ENCODE measurements at regions not wholly inside any gene's neighbourhood (a gene's known extent, or its start where the extent isn't known, plus 50 kb on each side); places are given as distances from the start of the nearest gene placed in this dataset.
A peak's percentile ranks its signal among the peaks of the same experiment; 100 is the strongest.

DNA sequence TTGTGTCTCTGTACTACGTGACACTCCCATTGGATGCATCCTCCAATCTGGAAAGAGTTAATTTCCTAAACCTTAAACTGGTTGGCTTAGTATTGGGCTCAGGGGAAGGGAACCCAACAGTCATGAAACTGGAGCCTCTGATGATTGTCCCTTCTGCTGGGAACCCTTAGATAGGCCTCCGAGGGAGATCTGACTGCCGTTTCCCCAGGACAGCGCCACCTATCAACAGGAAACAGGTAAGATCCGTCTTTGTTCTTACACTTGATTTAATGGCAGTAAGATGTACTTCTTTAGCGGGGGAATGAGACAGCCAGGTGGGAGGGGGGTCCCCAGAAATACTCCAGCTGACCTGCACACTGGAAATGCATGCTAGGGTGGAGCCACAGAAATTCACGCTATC, 1749.6 kb downstream of the SI start:
- DNase-seq = peak; percentile 51
- no peak overlapping the region for H3K4me3 ChIP-seq (ENCODE audit: low read length)
- H2BK5ac ChIP-seq (ENCODE audit: low read length) = no peak overlapping the region
- H3K9ac ChIP-seq (ENCODE audit: low read length) = no peak overlapping the region
- no peak overlapping the region for H3K56ac ChIP-seq (ENCODE audit: low read length)
- H3K27me3 ChIP-seq (ENCODE audit: insufficient read depth, low read length, poor library complexity) = no peaks in the 10 kb centered on the region
- H2BK15ac ChIP-seq (replicated peaks; ENCODE audit: low read depth) = no peak overlapping the region
- no peak overlapping the region for H3K18ac ChIP-seq (ENCODE audit: low read length)
- H3K79me2 ChIP-seq (ENCODE audit: control insufficient read depth, insufficient read depth, low read length) = no peaks in the 10 kb centered on the region
- no peak overlapping the region for H2BK120ac ChIP-seq (ENCODE audit: low read depth, low read length)
- no peaks in the 10 kb centered on the region for H3K36me3 ChIP-seq (ENCODE audit: control insufficient read depth, insufficient read depth, low read length)
- H3K79me1 ChIP-seq (ENCODE audit: low read length) = no peaks in the 10 kb centered on the region
- no peak overlapping the region for H4K8ac ChIP-seq (ENCODE audit: low read depth, low read length)
- WGBS (ENCODE audit: extremely low coverage, insufficient coverage, low lambda C conversion rate) = no CpG with 5 or more reads among the region's 7 CpGs
- H3K23ac ChIP-seq (ENCODE audit: low read length) = no peak overlapping the region
- H4K5ac ChIP-seq (ENCODE audit: low read length) = no peak overlapping the region
- no peaks in the 10 kb centered on the region for H3K4me1 ChIP-seq (ENCODE audit: control insufficient read depth, low read depth, low read length)
- H2AK5ac ChIP-seq (ENCODE audit: low read length) = no peak overlapping the region
- H3K4ac ChIP-seq (ENCODE audit: low read depth, low read length) = no peak overlapping the region
- H3K4me2 ChIP-seq (ENCODE audit: low read length) = no peak overlapping the region
- H3K27ac ChIP-seq (ENCODE audit: low read depth, low read length) = no peak overlapping the region

DNA sequence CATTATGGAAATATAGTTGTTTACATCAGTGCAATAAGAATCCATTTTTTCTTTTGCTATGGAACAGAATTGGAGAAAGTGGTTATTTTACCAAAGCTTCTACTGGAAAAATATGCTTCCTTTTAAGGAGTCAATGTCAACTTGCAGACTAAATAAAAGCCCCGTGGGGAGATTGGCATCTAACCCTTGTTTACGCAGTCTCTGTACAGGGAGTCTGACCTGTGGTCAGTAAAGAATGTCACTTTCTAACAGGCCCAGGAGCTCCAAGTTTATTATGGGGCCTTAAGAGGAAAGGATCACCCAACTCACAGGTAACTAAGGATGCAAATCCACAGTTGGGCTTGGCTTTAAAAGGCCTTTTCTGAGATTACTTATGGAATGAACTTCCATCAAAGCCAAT, 1751.2 kb downstream of the SI start:
- no peaks in the 10 kb centered on the region for H3K4me1 ChIP-seq (ENCODE audit: control insufficient read depth, low read depth, low read length)
- no peaks in the 10 kb centered on the region for H3K27me3 ChIP-seq (ENCODE audit: insufficient read depth, low read length, poor library complexity)
- no peak overlapping the region for H2BK15ac ChIP-seq (replicated peaks; ENCODE audit: low read depth)
- no peak overlapping the region for H3K4me3 ChIP-seq (ENCODE audit: low read length)
- H2BK5ac ChIP-seq (ENCODE audit: low read length) = no peak overlapping the region
- H3K9ac ChIP-seq (ENCODE audit: low read length) = no peak overlapping the region
- no peak overlapping the region for H3K18ac ChIP-seq (ENCODE audit: low read length)
- no peak overlapping the region for H3K23ac ChIP-seq (ENCODE audit: low read length)
- no peaks in the 10 kb centered on the region for H3K36me3 ChIP-seq (ENCODE audit: control insufficient read depth, insufficient read depth, low read length)
- H3K79me2 ChIP-seq (ENCODE audit: control insufficient read depth, insufficient read depth, low read length) = no peaks in the 10 kb centered on the region
- no peak overlapping the region for H2AK5ac ChIP-seq (ENCODE audit: low read length)
- no peak overlapping the region for H3K56ac ChIP-seq (ENCODE audit: low read length)
- no CpG with 5 or more reads among the region's 2 CpGs for WGBS (ENCODE audit: extremely low coverage, insufficient coverage, low lambda C conversion rate)
- no peak overlapping the region for H3K27ac ChIP-seq (ENCODE audit: low read depth, low read length)
- H4K8ac ChIP-seq (ENCODE audit: low read depth, low read length) = no peak overlapping the region
- H4K5ac ChIP-seq (ENCODE audit: low read length) = no peak overlapping the region
- no peak overlapping the region for H2BK120ac ChIP-seq (ENCODE audit: low read depth, low read length)
- H3K4ac ChIP-seq (ENCODE audit: low read depth, low read length) = no peak overlapping the region
- no peaks in the 10 kb centered on the region for H3K79me1 ChIP-seq (ENCODE audit: low read length)
- no peak for DNase-seq
- H3K4me2 ChIP-seq (ENCODE audit: low read length) = no peak overlapping the region

DNA sequence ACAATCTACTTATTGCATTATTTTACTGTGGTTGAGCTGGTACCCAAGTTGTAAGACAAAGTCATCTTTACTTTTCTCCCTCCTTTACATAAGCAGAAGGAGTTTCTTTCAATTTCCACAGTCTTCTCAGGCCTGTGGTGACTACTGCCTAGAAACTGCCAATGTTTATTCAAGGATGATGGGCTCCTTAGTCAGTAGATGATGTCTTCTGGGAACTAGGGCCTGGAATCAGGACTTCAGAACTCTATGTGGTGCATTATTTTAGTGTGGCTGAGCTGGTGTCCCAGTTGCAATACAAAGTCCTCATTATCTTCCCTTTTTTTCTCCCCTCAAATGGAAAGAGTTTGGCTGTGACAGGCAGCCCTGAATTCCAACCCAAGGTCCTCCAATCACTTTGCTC, 1762.5 kb downstream of the SI start:
- Histone ChIP-seq H3K18ac (ENCODE audit: low read length) (no peak overlapping the region), H2BK5ac (ENCODE audit: low read length) (no peak overlapping the region), H3K79me2 (ENCODE audit: control insufficient read depth, insufficient read depth, low read length) (no peaks in the 10 kb centered on the region), H3K27ac (ENCODE audit: low read depth, low read length) (no peak overlapping the region), H3K79me1 (ENCODE audit: low read length) (no peaks in the 10 kb centered on the region), H4K5ac (ENCODE audit: low read length) (no peak overlapping the region), H3K56ac (ENCODE audit: low read length) (no peak overlapping the region), H3K4ac (ENCODE audit: low read depth, low read length) (no peak overlapping the region), H3K27me3 (ENCODE audit: insufficient read depth, low read length, poor library complexity) (no peaks in the 10 kb centered on the region), H3K4me3 (ENCODE audit: low read length) (no peak overlapping the region), H3K36me3 (ENCODE audit: control insufficient read depth, insufficient read depth, low read length) (no peaks in the 10 kb centered on the region), H4K8ac (ENCODE audit: low read depth, low read length) (no peak overlapping the region), H3K4me1 (ENCODE audit: control insufficient read depth, low read depth, low read length) (no peaks in the 10 kb centered on the region), H3K4me2 (ENCODE audit: low read length) (no peak overlapping the region), H3K9ac (ENCODE audit: low read length) (no peak overlapping the region), H2BK120ac (ENCODE audit: low read depth, low read length) (no peak overlapping the region), H2AK5ac (ENCODE audit: low read length) (no peak overlapping the region), H3K23ac (ENCODE audit: low read length) (no peak overlapping the region), H2BK15ac (replicated peaks; ENCODE audit: low read depth) (no peak overlapping the region)
- DNase-seq = no peak

DNA sequence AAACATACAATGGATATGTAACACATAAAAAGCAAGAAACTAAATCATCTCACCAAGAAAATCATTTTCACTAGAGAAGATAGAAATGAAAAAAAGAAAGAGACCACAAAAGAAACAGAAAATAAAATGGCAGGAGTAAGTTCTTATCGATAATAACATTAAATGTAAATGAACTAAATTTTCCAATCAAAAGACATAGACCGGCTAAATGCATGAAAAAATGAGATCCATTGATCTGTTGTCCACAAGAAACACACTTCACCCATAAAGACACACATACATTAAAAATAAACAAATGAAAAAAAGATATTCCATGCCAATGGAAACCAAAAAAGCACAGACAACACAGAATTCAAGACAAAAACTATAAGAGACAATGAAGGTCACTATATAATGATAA, 1771.9 kb downstream of the SI start:
- Histone ChIP-seq H3K79me1 (ENCODE audit: low read length) (no peaks in the 10 kb centered on the region), H2BK5ac (ENCODE audit: low read length) (no peak overlapping the region), H3K4me1 (ENCODE audit: control insufficient read depth, low read depth, low read length) (no peaks in the 10 kb centered on the region), H3K27me3 (ENCODE audit: insufficient read depth, low read length, poor library complexity) (no peaks in the 10 kb centered on the region), H4K8ac (ENCODE audit: low read depth, low read length) (no peak overlapping the region), H3K9ac (ENCODE audit: low read length) (no peak overlapping the region), H3K23ac (ENCODE audit: low read length) (no peak overlapping the region), H3K18ac (ENCODE audit: low read length) (no peak overlapping the region), H3K79me2 (ENCODE audit: control insufficient read depth, insufficient read depth, low read length) (no peaks in the 10 kb centered on the region), H2BK120ac (ENCODE audit: low read depth, low read length) (no peak overlapping the region), H3K56ac (ENCODE audit: low read length) (no peak overlapping the region), H3K27ac (ENCODE audit: low read depth, low read length) (no peak overlapping the region), H3K4ac (ENCODE audit: low read depth, low read length) (no peak overlapping the region), H3K36me3 (ENCODE audit: control insufficient read depth, insufficient read depth, low read length) (no peaks in the 10 kb centered on the region), H3K4me3 (ENCODE audit: low read length) (no peak overlapping the region), H2AK5ac (ENCODE audit: low read length) (no peak overlapping the region), H2BK15ac (replicated peaks; ENCODE audit: low read depth) (no peak overlapping the region), H3K4me2 (ENCODE audit: low read length) (no peak overlapping the region), H4K5ac (ENCODE audit: low read length) (no peak overlapping the region)
- no CpG with 5 or more reads among the region's 2 CpGs for WGBS (ENCODE audit: extremely low coverage, insufficient coverage, low lambda C conversion rate)
- DNase-seq = no peak

DNA sequence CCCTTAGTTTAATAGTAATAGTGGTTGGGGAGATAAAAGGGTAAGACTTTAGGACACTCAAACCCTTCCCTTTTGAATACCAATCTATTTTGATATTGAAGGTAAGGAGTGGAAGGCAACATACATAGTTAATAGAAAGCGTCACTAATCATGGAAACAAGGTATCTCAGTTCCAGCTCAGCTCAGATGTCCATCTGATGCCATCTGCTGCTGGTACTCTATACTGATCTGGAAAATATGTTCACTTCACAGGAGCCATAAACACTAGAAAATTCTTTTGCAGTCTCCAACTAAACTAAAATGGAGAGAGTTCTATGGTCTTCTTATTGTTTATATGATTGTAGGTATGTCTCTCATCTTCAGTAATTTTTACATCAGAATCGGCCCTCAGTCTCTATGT, 1777.1 kb downstream of the OTOL1 start:
- Histone ChIP-seq H3K56ac (ENCODE audit: low read length) (no peak overlapping the region), H3K27me3 (ENCODE audit: insufficient read depth, low read length, poor library complexity) (no peaks in the 10 kb centered on the region), H4K8ac (ENCODE audit: low read depth, low read length) (no peak overlapping the region), H2BK120ac (ENCODE audit: low read depth, low read length) (no peak overlapping the region), H2BK5ac (ENCODE audit: low read length) (no peak overlapping the region), H2BK15ac (replicated peaks; ENCODE audit: low read depth) (no peak overlapping the region), H3K79me1 (ENCODE audit: low read length) (no peaks in the 10 kb centered on the region), H4K5ac (ENCODE audit: low read length) (no peak overlapping the region), H3K36me3 (ENCODE audit: control insufficient read depth, insufficient read depth, low read length) (no peaks in the 10 kb centered on the region), H3K79me2 (ENCODE audit: control insufficient read depth, insufficient read depth, low read length) (no peaks in the 10 kb centered on the region), H3K4me1 (ENCODE audit: control insufficient read depth, low read depth, low read length) (no peaks in the 10 kb centered on the region), H3K18ac (ENCODE audit: low read length) (no peak overlapping the region), H3K27ac (ENCODE audit: low read depth, low read length) (no peak overlapping the region), H2AK5ac (ENCODE audit: low read length) (no peak overlapping the region), H3K23ac (ENCODE audit: low read length) (no peak overlapping the region), H3K4me3 (ENCODE audit: low read length) (no peak overlapping the region), H3K9ac (ENCODE audit: low read length) (no peak overlapping the region), H3K4ac (ENCODE audit: low read depth, low read length) (no peak overlapping the region), H3K4me2 (ENCODE audit: low read length) (no peak overlapping the region)
- DNase-seq = no peak
- WGBS (ENCODE audit: extremely low coverage, insufficient coverage, low lambda C conversion rate) = no CpG with 5 or more reads among the region's 2 CpGs

DNA sequence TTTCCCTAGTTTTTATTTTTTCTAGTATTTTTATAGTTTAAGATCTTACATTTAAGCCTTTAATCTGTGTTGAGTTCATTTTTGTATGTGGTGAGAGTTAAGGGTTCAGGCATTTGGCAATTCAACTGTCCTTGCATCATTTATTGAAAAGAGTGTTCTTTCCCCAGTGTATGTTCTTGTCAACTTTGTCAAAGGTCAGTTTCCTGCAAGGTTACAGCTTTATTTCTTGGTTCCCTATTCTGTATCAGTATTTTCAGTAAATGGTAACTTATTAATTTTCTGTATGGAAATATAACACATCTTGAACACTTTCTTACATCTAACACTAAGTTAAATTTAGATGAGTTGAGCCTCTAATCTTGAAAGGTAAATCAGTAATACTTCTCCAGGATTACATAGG, 1770.1 kb downstream of the OTOL1 start:
- Histone ChIP-seq H4K8ac (ENCODE audit: low read depth, low read length) (no peak overlapping the region), H3K23ac (ENCODE audit: low read length) (no peak overlapping the region), H3K56ac (ENCODE audit: low read length) (no peak overlapping the region), H3K4me2 (ENCODE audit: low read length) (no peak overlapping the region), H3K27ac (ENCODE audit: low read depth, low read length) (no peak overlapping the region), H3K36me3 (ENCODE audit: control insufficient read depth, insufficient read depth, low read length) (no peaks in the 10 kb centered on the region), H2BK120ac (ENCODE audit: low read depth, low read length) (no peak overlapping the region), H3K4me1 (ENCODE audit: control insufficient read depth, low read depth, low read length) (no peaks in the 10 kb centered on the region), H3K18ac (ENCODE audit: low read length) (no peak overlapping the region), H3K79me1 (ENCODE audit: low read length) (no peaks in the 10 kb centered on the region), H2AK5ac (ENCODE audit: low read length) (no peak overlapping the region), H3K27me3 (ENCODE audit: insufficient read depth, low read length, poor library complexity) (no peaks in the 10 kb centered on the region), H3K4ac (ENCODE audit: low read depth, low read length) (no peak overlapping the region), H2BK5ac (ENCODE audit: low read length) (no peak overlapping the region), H4K5ac (ENCODE audit: low read length) (no peak overlapping the region), H3K4me3 (ENCODE audit: low read length) (no peak overlapping the region), H3K79me2 (ENCODE audit: control insufficient read depth, insufficient read depth, low read length) (no peaks in the 10 kb centered on the region), H3K9ac (ENCODE audit: low read length) (no peak overlapping the region), H2BK15ac (replicated peaks; ENCODE audit: low read depth) (no peak overlapping the region)
- DNase-seq = no peak

Data from mesendoderm (in vitro differentiated cells).